B cell (primary cell): ENCODE measurements at regions not wholly inside any gene's neighbourhood (a gene's known extent, or its start where the extent isn't known, plus 50 kb on each side); places are given as distances from the start of the nearest gene placed in this dataset.
A peak's percentile ranks its signal among the peaks of the same experiment; 100 is the strongest.

Experiments
- ATAC-seq: fragments of 200-7000 bp; cut with Tn5 transposase; one replicate; pipeline ENCODE4 v1.10.0; 2021; ENCODE audit warnings: low read depth, mild to moderate bottlenecking, moderate number of reproducible peaks, moderate library complexity
- CTCF ChIA-PET: fragments of 350-600 bp; sonication (Branson Sonifier 250); formaldehyde crosslinking; loops from one replicate; lab custom pipeline; 2021; ENCODE audit warnings: antibody characterized with exemption, inconsistent platforms; lab: Charles Lee
- POLR2A ChIA-PET: fragments of 350-600 bp; sonication (Branson Sonifier 250); formaldehyde crosslinking; loops from one replicate; lab custom pipeline; 2021; ENCODE audit warnings: antibody characterized with exemption; lab: Charles Lee
- DNase-seq: peaks from one replicate; pipeline ENCODE4 v3.0.0; 2013
- H2AFZ ChIP-seq: 2 replicates; pipeline ENCODE4 v1.6.1; 2012; ENCODE audit warnings: mild to moderate bottlenecking, low read depth, low read length; ENCODE audit not compliant: insufficient read depth, poor library complexity, severe bottlenecking
- H3K27ac ChIP-seq, 2 donors: 1 replicate in 1 of 2; 2 replicates in 1 of 2; pipeline ENCODE4 v1.5.1; 2012 to 2013; ENCODE audit warnings: low read length in 2 of 2, mild to moderate bottlenecking in 2 of 2, moderate library complexity in 1 of 2
- H3K27me3 ChIP-seq, 4 experiments: fragments of 200-600 bp in 1 of 4; sonication (generic) in 1 of 4; replicated peaks in 1 of 4; 1 replicate in 2 of 4; 2 replicates in 2 of 4; pipeline versions ENCODE4 v1.6.1 to v1.7.0; 2013 to 2016; ENCODE audit warnings: low read length in 3 of 4, mild to moderate bottlenecking in 2 of 4, mixed read lengths in 1 of 4, moderate library complexity in 1 of 4; ENCODE audit not compliant: insufficient read depth in 4 of 4, control insufficient read depth in 3 of 4; ENCODE audit errors: control extremely low read depth in 1 of 4
- H3K36me3 ChIP-seq, 2 experiments: replicated peaks in 1 of 2; 1 replicate in 1 of 2; 2 replicates in 1 of 2; pipeline versions ENCODE4 v1.6.1 to v1.7.1; 2013; ENCODE audit warnings: low read length in 1 of 2; ENCODE audit not compliant: insufficient read depth in 2 of 2, control insufficient read depth in 1 of 2; ENCODE audit errors: control extremely low read depth in 1 of 2, extremely low read depth in 1 of 2
- H3K4me1 ChIP-seq, 2 donors: fragments of 200-600 bp in 1 of 2; sonication (generic) in 1 of 2; 1 replicate in 1 of 2; 2 replicates in 1 of 2; pipeline versions ENCODE4 v1.5.1 to v1.6.1; 2013 to 2017; ENCODE audit warnings: low read length in 2 of 2; ENCODE audit not compliant: control insufficient read depth in 2 of 2, insufficient read depth in 2 of 2
- H3K4me2 ChIP-seq: replicated peaks from 2 replicates; pipeline ENCODE3; 2012; ENCODE audit warnings: mild to moderate bottlenecking, low read depth, low read length; ENCODE audit not compliant: poor library complexity, severe bottlenecking
- H3K4me3 ChIP-seq, 5 experiments: fragments of 200-600 bp in 1 of 5; sonication (generic) in 1 of 5; 1 replicate in 3 of 5; 2 replicates in 2 of 5; pipeline versions ENCODE4 v1.5.1 to v1.7.0; 2011 to 2016; ENCODE audit warnings: low read length in 4 of 5, mild to moderate bottlenecking in 4 of 5, low read depth in 2 of 5, control low read depth in 1 of 5, moderate library complexity in 1 of 5; ENCODE audit not compliant: insufficient read depth in 1 of 5; ENCODE audit errors: control extremely low read depth in 1 of 5, extremely low read depth in 1 of 5
- H3K79me2 ChIP-seq: fragments of 200-600 bp; sonication (generic); one replicate; pipeline ENCODE4 v1.6.0; 2016; ENCODE audit warnings: low read length; ENCODE audit not compliant: control insufficient read depth, insufficient read depth
- H3K9ac ChIP-seq: fragments of 200-600 bp; sonication (generic); 2 replicates; pipeline ENCODE4 v1.6.1; 2017; ENCODE audit warnings: mild to moderate bottlenecking, low read length, moderate library complexity
- H3K9me3 ChIP-seq, 3 donors: one replicate each; pipeline versions ENCODE4 v1.6.1 to v1.7.1; 2013; ENCODE audit warnings: low read length in 2 of 3; ENCODE audit not compliant: control insufficient read depth in 2 of 3, insufficient read depth in 1 of 3; ENCODE audit errors: control extremely low read depth in 1 of 3
- H4K20me1 ChIP-seq: 2 replicates; pipeline ENCODE4 v1.6.0; 2012; ENCODE audit warnings: mild to moderate bottlenecking, low read length; ENCODE audit not compliant: insufficient read depth, control insufficient read depth, poor library complexity, severe bottlenecking
- H3K27ac Mint-ChIP-seq: one replicate; pipeline ENCODE4 v1.8.0; 2021; ENCODE audit warnings: mixed read lengths
- H3K27me3 Mint-ChIP-seq: one replicate; pipeline ENCODE4 v1.8.0; 2021; ENCODE audit warnings: mixed read lengths
- H3K4me1 Mint-ChIP-seq: one replicate; pipeline ENCODE4 v1.8.0; 2021; ENCODE audit warnings: mixed read lengths
- H3K4me3 Mint-ChIP-seq: one replicate; pipeline ENCODE4 v1.8.0; 2021; ENCODE audit warnings: mixed read lengths
- H3K9me3 Mint-ChIP-seq: one replicate; pipeline ENCODE4 v1.8.0; 2022; ENCODE audit warnings: mixed read lengths; ENCODE audit not compliant: insufficient read depth
- CTCF ChIP-seq: fragments of 200-600 bp; IDR thresholded peaks from one replicate; pipeline ENCODE4 v1.8.0; 2022; ENCODE audit warnings: antibody characterized with exemption, mild to moderate bottlenecking
- EZH2 ChIP-seq: IDR thresholded peaks from 2 replicates; pipeline ENCODE4 v1.6.1; 2012; ENCODE audit warnings: borderline replicate concordance, low read depth, mild to moderate bottlenecking, moderate library complexity, low read length; ENCODE audit not compliant: insufficient read depth, poor library complexity, severe bottlenecking
- WGBS: methylation state at CpG from one replicate; pipeline ENCODE4 v1.1.5; 2013; ENCODE audit warnings: missing lambda C conversion rate; ENCODE audit not compliant: insufficient coverage; 5-methylcytosine and 5-hydroxymethylcytosine counted together
- intact Hi-C: fragments of 100-400 bp; cut with micrococcal nuclease; formaldehyde crosslinking; loops from one replicate; pipeline ENCODE4 v1.10.0; 2022

GRCh38 chr13:74056801-74057542, 77.2 kb downstream of the KLF12 start:
- CTCF ChIA-PET: no interaction called here
- no peak for DNase-seq
- Mint-ChIP-seq H3K27ac (peak overlapping the region; percentile 18), H3K4me3 (no peak overlapping the region), H3K27me3 (no peaks in the 10 kb centered on the region), H3K9me3 (no peaks in the 10 kb centered on the region), H3K4me1 (peaks cover 76% of the 10 kb centered on the region)
- Histone ChIP-seq H3K4me2 (no peak overlapping the region), H3K27me3 (no peaks in the 10 kb centered on the region), H3K36me3 (no peaks in the 10 kb centered on the region), H3K27ac (peak overlapping the region in 1 of 2 donors; percentile 18), H3K4me3 (no peak overlapping the region), H4K20me1 (no peaks in the 10 kb centered on the region), H3K4me1 (peaks cover 43 to 44% of the 10 kb centered on the region in 2 donors), H3K79me2 (peaks cover 90% of the 10 kb centered on the region), H3K9me3 (peaks cover 0 to 4% (median 3%) of the 10 kb centered on the region in 3 donors), H2AFZ (no peak overlapping the region), H3K9ac (no peak overlapping the region)
- ATAC-seq: no peak
- TF ChIP-seq EZH2 (no peak), CTCF (no peak)
- intact Hi-C loops: no loop called here
- 100% methylated on average over 1 of the region's 5 CpGs for WGBS
- POLR2A ChIA-PET: no interaction called here

GRCh38 chr13:74052402-74052928, 81.7 kb downstream of the KLF12 start:
- no peak for TF ChIP-seq EZH2
- no peak for TF ChIP-seq CTCF
- no peaks in the 10 kb centered on the region for H3K27me3 ChIP-seq
- no peak overlapping the region for H3K9ac ChIP-seq
- ATAC-seq (no peak), DNase-seq (no peak)
- no peak overlapping the region for H3K4me2 ChIP-seq
- H3K4me1 Mint-ChIP-seq: peaks cover 79% of the 10 kb centered on the region
- H3K27ac ChIP-seq: no peak overlapping the region
- peaks cover 0 to 2% of the 10 kb centered on the region in 2 experiments for H3K36me3 ChIP-seq
- H4K20me1 ChIP-seq: peaks cover 17% of the 10 kb centered on the region
- H3K27ac Mint-ChIP-seq: peak overlapping the region; percentile 1
- no peak overlapping the region for H3K4me3 Mint-ChIP-seq
- WGBS: 100% methylated on average over 4 of the region's 5 CpGs
- H3K79me2 ChIP-seq: peaks cover 97% of the 10 kb centered on the region
- CTCF ChIA-PET: no interaction called here
- H3K4me3 ChIP-seq: no peak overlapping the region
- intact Hi-C loops: no loop called here
- POLR2A ChIA-PET: no interaction called here
- H3K9me3 ChIP-seq: peaks cover 0 to 3% (median 0%) of the 10 kb centered on the region in 3 donors
- H3K27me3 Mint-ChIP-seq: no peaks in the 10 kb centered on the region
- H3K9me3 Mint-ChIP-seq: no peaks in the 10 kb centered on the region
- H3K4me1 ChIP-seq: peaks cover 28 to 29% of the 10 kb centered on the region in 2 donors
- H2AFZ ChIP-seq: no peak overlapping the region
